ENCODE measurements at regions not wholly inside any gene's neighbourhood (a gene's known extent, or its start where the extent isn't known, plus 50 kb on each side); places are given as distances from the start of the nearest gene placed in this dataset.

DNA sequence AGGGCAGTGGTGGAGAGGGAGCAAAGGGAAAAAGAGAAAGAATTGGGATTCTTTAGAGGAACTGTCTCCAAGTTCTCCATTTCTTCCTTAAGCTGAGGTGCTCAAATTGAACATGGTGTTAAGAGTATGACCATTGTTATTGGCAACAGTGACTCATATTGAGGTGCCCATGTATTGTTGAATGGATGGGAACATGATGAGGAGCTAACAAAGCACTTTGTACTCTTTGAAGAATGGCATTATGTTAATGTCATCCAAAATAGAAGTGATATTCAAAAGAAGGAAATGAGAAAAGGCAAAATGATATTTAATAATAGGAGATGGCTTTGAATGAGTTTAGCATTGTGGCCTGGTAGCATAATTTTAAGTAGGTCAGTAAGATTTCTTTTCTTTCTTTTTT, 261.1 kb downstream of the QKI start:
- BruUV-seq (replicated peaks): no TSS peak
- no peaks in the 10 kb centered on the region for H3K36me3 ChIP-seq (ENCODE audit: control insufficient read depth, insufficient read depth, low read length)
- H4K20me1 ChIP-seq (replicated peaks; ENCODE audit: control insufficient read depth, insufficient read depth, low read length): no peaks in the 10 kb centered on the region
- no peaks in the 10 kb centered on the region; a peak in 1 of 5 replicates for H3K27me3 ChIP-seq (ENCODE audit: control insufficient read depth in 2 of 2, insufficient read depth in 2 of 2, low read length in 2 of 2)
- no peak for ATAC-seq
- no peak for TF ChIP-seq SMARCA5 (IDR thresholded peaks at IDR 0.05)
- TF ChIP-seq CEBPG (CRISPR knock-in tag; IDR thresholded peaks at IDR 0.05): no peak
- TF ChIP-seq CEBPG (tag; conservative IDR thresholded peaks at IDR 0.05 in 1 of 2, IDR thresholded peaks at IDR 0.05 in 1 of 2): no peak
- no peak for TF ChIP-seq ZNF551 (CRISPR knock-in tag; IDR thresholded peaks at IDR 0.05)
- TF ChIP-seq ZNF561 (CRISPR knock-in tag; conservative IDR thresholded peaks at IDR 0.05): no peak
- TF ChIP-seq, protein P1, sequence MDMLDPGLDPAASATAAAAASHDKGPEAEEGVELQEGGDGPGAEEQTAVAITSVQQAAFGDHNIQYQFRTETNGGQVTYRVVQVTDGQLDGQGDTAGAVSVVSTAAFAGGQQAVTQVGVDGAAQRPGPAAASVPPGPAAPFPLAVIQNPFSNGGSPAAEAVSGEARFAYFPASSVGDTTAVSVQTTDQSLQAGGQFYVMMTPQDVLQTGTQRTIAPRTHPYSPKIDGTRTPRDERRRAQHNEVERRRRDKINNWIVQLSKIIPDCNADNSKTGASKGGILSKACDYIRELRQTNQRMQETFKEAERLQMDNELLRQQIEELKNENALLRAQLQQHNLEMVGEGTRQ (CRISPR knock-in tag; IDR thresholded peaks at IDR 0.05): no peak
- no peak for TF ChIP-seq ETV5 (CRISPR knock-in tag; IDR thresholded peaks at IDR 0.05; ENCODE audit: low read depth)
- no peak for TF ChIP-seq XRCC4 (IDR thresholded peaks at IDR 0.05; ENCODE audit: extremely low read depth, insufficient read depth, insufficient read length)
- TF ChIP-seq ZNF121 (CRISPR knock-in tag; conservative IDR thresholded peaks at IDR 0.05): no peak
- TF ChIP-seq ADNP (tag; IDR thresholded peaks at IDR 0.05): no peak
- TF ChIP-seq PPARD (CRISPR knock-in tag; IDR thresholded peaks at IDR 0.05): no peak
- no peak for TF ChIP-seq MAFK (IDR thresholded peaks at IDR 0.05; ENCODE audit: low read length)
- TF ChIP-seq NUFIP1 (IDR thresholded peaks at IDR 0.05; ENCODE audit: partially characterized antibody): no peak
- TF ChIP-seq HCFC1 (IDR thresholded peaks at IDR 0.05; ENCODE audit: low read depth, low read length): no peak
- TF ChIP-seq ZNF143 (CRISPR knock-in tag; IDR thresholded peaks at IDR 0.05): no peak
- no peak for TF ChIP-seq ESRRB (CRISPR knock-in tag; IDR thresholded peaks at IDR 0.05; ENCODE audit: borderline replicate concordance)
- TF ChIP-seq, protein P2, sequence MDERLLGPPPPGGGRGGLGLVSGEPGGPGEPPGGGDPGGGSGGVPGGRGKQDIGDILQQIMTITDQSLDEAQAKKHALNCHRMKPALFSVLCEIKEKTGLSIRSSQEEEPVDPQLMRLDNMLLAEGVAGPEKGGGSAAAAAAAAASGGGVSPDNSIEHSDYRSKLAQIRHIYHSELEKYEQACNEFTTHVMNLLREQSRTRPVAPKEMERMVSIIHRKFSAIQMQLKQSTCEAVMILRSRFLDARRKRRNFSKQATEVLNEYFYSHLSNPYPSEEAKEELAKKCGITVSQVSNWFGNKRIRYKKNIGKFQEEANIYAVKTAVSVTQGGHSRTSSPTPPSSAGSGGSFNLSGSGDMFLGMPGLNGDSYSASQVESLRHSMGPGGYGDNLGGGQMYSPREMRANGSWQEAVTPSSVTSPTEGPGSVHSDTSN (CRISPR knock-in tag; IDR thresholded peaks at IDR 0.05; ENCODE audit: low read depth): no peak
- TF ChIP-seq, protein P2 (tag; conservative IDR thresholded peaks at IDR 0.05; ENCODE audit: low read depth): no peak
- no peak for TF ChIP-seq NFE2L1 (tag; IDR thresholded peaks at IDR 0.05; ENCODE audit: borderline replicate concordance, low read depth)
- no peak overlapping the region for H3K9ac ChIP-seq (ENCODE audit: insufficient read depth in 1 of 2, low read depth in 2 of 2, low read length in 2 of 2)
- in situ Hi-C loops (cut with MboI): no loop called here
- H2AFZ ChIP-seq (ENCODE audit: low read depth, low read length): no peak overlapping the region
- H3K4me3 ChIP-seq: no peak overlapping the region
- peaks cover 8 to 9% of the 10 kb centered on the region in 2 experiments; a peak in 3 of 5 replicates for H3K4me1 ChIP-seq (replicated peaks in 1 of 2; ENCODE audit: control insufficient read depth in 2 of 2, insufficient read depth in 2 of 2, low read length in 2 of 2)
- no peak for FAIRE-seq
- H3K79me2 ChIP-seq (ENCODE audit: control insufficient read depth, insufficient read depth, low read length): no peaks in the 10 kb centered on the region
- no peaks in the 10 kb centered on the region for H3K9me1 ChIP-seq (ENCODE audit: control insufficient read depth, insufficient read depth, low read length)
- ChIA-PET CTCF (ENCODE audit: low intra/inter-chr PET ratio) (no interaction called here), POLR2A (no interaction called here)
- peaks cover 6% of the 10 kb centered on the region; the same call in 1 of the 2 replicates for H3K9me3 ChIP-seq (replicated peaks; ENCODE audit: control insufficient read depth, insufficient read depth, low read depth, low read length)
- DNase-seq (ENCODE audit: extremely low read depth in 1 of 4, low spot score in 3 of 4): no peak
- no peak overlapping the region for H3K4me2 ChIP-seq (ENCODE audit: insufficient read depth, low read length)
- H3K27ac ChIP-seq (ENCODE audit: extremely low read depth, low read depth, low read length): no peak overlapping the region
- intact Hi-C loops (cut with micrococcal nuclease): no loop called here

Data from K562 (cell line).